K562 (cell line): ENCODE measurements at regions not wholly inside any gene's neighbourhood (a gene's known extent, or its start where the extent isn't known, plus 50 kb on each side); places are given as distances from the start of the nearest gene placed in this dataset.

Experiments used
- BHLHE40 ChIP-seq: IDR thresholded peaks from 2 replicates; pipeline ENCODE4 v1.6.1; 2011; ENCODE audit warnings: low read length, improper control_type of control experiment
- CBX3 ChIP-seq, 2 experiments: IDR thresholded peaks; 1 replicate in 1 of 2; 2 replicates in 1 of 2; pipeline ENCODE4 v1.6.1; 2012; ENCODE audit warnings: inconsistent platforms in 2 of 2, low read length in 2 of 2, borderline replicate concordance in 1 of 2, control low read depth in 1 of 2
- L3MBTL2 ChIP-seq: fragments of 450-650 bp; IDR thresholded peaks from 2 replicates; pipeline ENCODE4 v1.6.1; 2016; ENCODE audit warnings: mild to moderate bottlenecking, moderate library complexity
- SMC3 ChIP-seq: conservative IDR thresholded peaks from 2 replicates; pipeline ENCODE4 v1.6.1; 2011; ENCODE audit warnings: low read depth, low read length, improper control_type of control experiment; ENCODE audit not compliant: insufficient read depth
- TEAD2 ChIP-seq: fragments of 450-650 bp; IDR thresholded peaks from 2 replicates; pipeline ENCODE4 v1.6.1; 2016; ENCODE audit warnings: missing genetic modification characterization, control low read depth, missing compliant biosample characterization
- TF ChIP-seq, protein P1 (sequence below), 3 experiments: fragments of 200-800 bp in 1 of 3; fragments of 250-450 bp in 1 of 3; fragments of 450-650 bp in 1 of 3; sonication (Bioruptor Pico) in 1 of 3; sonication (Bioruptor generic) in 1 of 3; formaldehyde crosslinking in 1 of 3; IDR thresholded peaks; 2 replicates each; pipeline versions ENCODE4 v1.6.1 to v1.8.0; 2016 to 2022; ENCODE audit warnings: mild to moderate bottlenecking in 2 of 3, missing genetic modification characterization in 2 of 3, missing compliant biosample characterization in 1 of 3, moderate library complexity in 1 of 3
- TF ChIP-seq, protein P2 (sequence below), 2 experiments: fragments of 450-650 bp; formaldehyde crosslinking in 1 of 2; IDR thresholded peaks; 2 replicates each; pipeline versions ENCODE4 v1.4.0 to v1.6.1; 2014 to 2020; ENCODE audit warnings: mild to moderate bottlenecking in 2 of 2, borderline replicate concordance in 1 of 2, low read depth in 1 of 2
- TF ChIP-seq, protein P3 (sequence below): fragments of 450-650 bp; IDR thresholded peaks from 2 replicates; pipeline ENCODE4 v1.6.1; 2016; ENCODE audit warnings: borderline replicate concordance
- TF ChIP-seq, protein P4 (sequence below), 3 experiments: IDR thresholded peaks in 2 of 3; conservative IDR thresholded peaks in 1 of 3; 2 replicates each; pipeline ENCODE4 v1.5.1; 2011 to 2012; ENCODE audit warnings: low read length in 3 of 3, mild to moderate bottlenecking in 3 of 3, control low read depth in 2 of 3, improper control_type of control experiment in 1 of 3, inconsistent platforms in 1 of 3, low read depth in 1 of 3, mixed read lengths in 1 of 3, moderate library complexity in 1 of 3; ENCODE audit not compliant: insufficient read depth in 2 of 3

DNA sequence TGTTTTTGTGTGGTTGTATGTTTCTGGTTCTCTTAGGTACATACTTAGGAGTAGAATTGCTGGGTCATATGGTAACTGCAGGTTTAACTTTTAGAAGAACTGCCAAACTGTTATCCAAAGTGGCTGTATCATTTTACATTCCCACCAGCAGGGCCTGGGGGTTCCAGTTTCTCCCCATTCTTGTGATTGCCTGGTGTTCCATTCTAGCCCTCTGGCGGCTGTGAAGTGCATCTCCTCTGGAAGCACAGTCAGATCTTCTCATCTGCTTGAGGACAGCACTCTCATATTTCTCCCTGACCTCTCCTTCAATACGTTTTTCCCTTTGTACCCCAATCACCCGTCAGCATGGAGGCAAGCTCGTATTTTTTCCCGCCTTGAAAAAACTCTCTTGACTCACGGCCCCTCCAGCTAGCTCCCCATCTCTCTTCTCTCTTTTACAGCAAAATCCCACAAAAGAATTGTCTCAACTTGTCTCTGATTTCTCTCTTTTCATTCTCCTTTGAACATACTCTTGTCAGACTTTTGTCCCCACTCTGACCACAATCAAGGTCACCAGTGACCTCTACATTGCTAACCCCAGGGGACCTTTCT, 56.8 kb upstream of the THY1 start (continued):
- TF ChIP-seq, protein P1, sequence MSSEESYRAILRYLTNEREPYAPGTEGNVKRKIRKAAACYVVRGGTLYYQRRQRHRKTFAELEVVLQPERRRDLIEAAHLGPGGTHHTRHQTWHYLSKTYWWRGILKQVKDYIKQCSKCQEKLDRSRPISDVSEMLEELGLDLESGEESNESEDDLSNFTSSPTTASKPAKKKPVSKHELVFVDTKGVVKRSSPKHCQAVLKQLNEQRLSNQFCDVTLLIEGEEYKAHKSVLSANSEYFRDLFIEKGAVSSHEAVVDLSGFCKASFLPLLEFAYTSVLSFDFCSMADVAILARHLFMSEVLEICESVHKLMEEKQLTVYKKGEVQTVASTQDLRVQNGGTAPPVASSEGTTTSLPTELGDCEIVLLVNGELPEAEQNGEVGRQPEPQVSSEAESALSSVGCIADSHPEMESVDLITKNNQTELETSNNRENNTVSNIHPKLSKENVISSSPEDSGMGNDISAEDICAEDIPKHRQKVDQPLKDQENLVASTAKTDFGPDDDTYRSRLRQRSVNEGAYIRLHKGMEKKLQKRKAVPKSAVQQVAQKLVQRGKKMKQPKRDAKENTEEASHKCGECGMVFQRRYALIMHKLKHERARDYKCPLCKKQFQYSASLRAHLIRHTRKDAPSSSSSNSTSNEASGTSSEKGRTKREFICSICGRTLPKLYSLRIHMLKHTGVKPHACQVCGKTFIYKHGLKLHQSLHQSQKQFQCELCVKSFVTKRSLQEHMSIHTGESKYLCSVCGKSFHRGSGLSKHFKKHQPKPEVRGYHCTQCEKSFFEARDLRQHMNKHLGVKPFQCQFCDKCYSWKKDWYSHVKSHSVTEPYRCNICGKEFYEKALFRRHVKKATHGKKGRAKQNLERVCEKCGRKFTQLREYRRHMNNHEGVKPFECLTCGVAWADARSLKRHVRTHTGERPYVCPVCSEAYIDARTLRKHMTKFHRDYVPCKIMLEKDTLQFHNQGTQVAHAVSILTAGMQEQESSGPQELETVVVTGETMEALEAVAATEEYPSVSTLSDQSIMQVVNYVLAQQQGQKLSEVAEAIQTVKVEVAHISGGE (CRISPR knock-in tag; IDR thresholded peaks at IDR 0.05), result no peak
- TF ChIP-seq TEAD2 (tag), result peak; percentile 93
- TF ChIP-seq SMC3, result peak; percentile 50; the same call in 1 of the 2 replicates
- TF ChIP-seq CBX3 (IDR thresholded peaks at IDR 0.05; ENCODE audit: borderline replicate concordance in 1 of 2, low read length in 2 of 2), result peak in 1 of 2 experiments; percentile 39; a peak in 1 of 3 replicates
- 0 out of 2 replicates have a peak, but pooled peaks have one; percentile 4 for TF ChIP-seq BHLHE40
- TF ChIP-seq, protein P2, sequence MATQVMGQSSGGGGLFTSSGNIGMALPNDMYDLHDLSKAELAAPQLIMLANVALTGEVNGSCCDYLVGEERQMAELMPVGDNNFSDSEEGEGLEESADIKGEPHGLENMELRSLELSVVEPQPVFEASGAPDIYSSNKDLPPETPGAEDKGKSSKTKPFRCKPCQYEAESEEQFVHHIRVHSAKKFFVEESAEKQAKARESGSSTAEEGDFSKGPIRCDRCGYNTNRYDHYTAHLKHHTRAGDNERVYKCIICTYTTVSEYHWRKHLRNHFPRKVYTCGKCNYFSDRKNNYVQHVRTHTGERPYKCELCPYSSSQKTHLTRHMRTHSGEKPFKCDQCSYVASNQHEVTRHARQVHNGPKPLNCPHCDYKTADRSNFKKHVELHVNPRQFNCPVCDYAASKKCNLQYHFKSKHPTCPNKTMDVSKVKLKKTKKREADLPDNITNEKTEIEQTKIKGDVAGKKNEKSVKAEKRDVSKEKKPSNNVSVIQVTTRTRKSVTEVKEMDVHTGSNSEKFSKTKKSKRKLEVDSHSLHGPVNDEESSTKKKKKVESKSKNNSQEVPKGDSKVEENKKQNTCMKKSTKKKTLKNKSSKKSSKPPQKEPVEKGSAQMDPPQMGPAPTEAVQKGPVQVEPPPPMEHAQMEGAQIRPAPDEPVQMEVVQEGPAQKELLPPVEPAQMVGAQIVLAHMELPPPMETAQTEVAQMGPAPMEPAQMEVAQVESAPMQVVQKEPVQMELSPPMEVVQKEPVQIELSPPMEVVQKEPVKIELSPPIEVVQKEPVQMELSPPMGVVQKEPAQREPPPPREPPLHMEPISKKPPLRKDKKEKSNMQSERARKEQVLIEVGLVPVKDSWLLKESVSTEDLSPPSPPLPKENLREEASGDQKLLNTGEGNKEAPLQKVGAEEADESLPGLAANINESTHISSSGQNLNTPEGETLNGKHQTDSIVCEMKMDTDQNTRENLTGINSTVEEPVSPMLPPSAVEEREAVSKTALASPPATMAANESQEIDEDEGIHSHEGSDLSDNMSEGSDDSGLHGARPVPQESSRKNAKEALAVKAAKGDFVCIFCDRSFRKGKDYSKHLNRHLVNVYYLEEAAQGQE (IDR thresholded peaks at IDR 0.05; ENCODE audit: borderline replicate concordance), result peak; percentile 36
- TF ChIP-seq, protein P2 (CRISPR knock-in tag; IDR thresholded peaks at IDR 0.05; ENCODE audit: low read depth), result no peak
- TF ChIP-seq, protein P3, sequence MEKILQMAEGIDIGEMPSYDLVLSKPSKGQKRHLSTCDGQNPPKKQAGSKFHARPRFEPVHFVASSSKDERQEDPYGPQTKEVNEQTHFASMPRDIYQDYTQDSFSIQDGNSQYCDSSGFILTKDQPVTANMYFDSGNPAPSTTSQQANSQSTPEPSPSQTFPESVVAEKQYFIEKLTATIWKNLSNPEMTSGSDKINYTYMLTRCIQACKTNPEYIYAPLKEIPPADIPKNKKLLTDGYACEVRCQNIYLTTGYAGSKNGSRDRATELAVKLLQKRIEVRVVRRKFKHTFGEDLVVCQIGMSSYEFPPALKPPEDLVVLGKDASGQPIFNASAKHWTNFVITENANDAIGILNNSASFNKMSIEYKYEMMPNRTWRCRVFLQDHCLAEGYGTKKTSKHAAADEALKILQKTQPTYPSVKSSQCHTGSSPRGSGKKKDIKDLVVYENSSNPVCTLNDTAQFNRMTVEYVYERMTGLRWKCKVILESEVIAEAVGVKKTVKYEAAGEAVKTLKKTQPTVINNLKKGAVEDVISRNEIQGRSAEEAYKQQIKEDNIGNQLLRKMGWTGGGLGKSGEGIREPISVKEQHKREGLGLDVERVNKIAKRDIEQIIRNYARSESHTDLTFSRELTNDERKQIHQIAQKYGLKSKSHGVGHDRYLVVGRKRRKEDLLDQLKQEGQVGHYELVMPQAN, result 0 out of 2 replicates have a peak, but pooled peaks have one; percentile 8
- TF ChIP-seq, protein P4, sequence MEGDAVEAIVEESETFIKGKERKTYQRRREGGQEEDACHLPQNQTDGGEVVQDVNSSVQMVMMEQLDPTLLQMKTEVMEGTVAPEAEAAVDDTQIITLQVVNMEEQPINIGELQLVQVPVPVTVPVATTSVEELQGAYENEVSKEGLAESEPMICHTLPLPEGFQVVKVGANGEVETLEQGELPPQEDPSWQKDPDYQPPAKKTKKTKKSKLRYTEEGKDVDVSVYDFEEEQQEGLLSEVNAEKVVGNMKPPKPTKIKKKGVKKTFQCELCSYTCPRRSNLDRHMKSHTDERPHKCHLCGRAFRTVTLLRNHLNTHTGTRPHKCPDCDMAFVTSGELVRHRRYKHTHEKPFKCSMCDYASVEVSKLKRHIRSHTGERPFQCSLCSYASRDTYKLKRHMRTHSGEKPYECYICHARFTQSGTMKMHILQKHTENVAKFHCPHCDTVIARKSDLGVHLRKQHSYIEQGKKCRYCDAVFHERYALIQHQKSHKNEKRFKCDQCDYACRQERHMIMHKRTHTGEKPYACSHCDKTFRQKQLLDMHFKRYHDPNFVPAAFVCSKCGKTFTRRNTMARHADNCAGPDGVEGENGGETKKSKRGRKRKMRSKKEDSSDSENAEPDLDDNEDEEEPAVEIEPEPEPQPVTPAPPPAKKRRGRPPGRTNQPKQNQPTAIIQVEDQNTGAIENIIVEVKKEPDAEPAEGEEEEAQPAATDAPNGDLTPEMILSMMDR (IDR thresholded peaks at IDR 0.05 in 2 of 3, conservative IDR thresholded peaks at IDR 0.05 in 1 of 3; ENCODE audit: insufficient read depth in 2 of 3, low read depth in 1 of 3, low read length in 3 of 3), result peak; percentile 80 to 98 (median 91)
- TF ChIP-seq L3MBTL2, result 0 out of 2 replicates have a peak, but pooled peaks have one; percentile 7
